SK-N-SH (cell line): ENCODE measurements at regions not wholly inside any gene's neighbourhood (a gene's known extent, or its start where the extent isn't known, plus 50 kb on each side); places are given as distances from the start of the nearest gene placed in this dataset.

Source experiments
- CTCF ChIA-PET: fragments of 300-600, 350-600 bp; formaldehyde crosslinking; extraction: SDS; loops from one replicate; lab custom pipeline; 2021; lab: Yijun Ruan, JAX
- POLR2A ChIA-PET: fragments of 350-600 bp; sonication (Branson Sonifier 250); formaldehyde crosslinking; extraction: SDS; loops from one replicate; lab custom pipeline; 2020; ENCODE audit warnings: antibody characterized with exemption, inconsistent platforms; lab: Yijun Ruan, JAX
- DNase-seq: peaks from one replicate; pipeline ENCODE4 v3.0.0; 2012
- H2AFZ ChIP-seq: fragments of 200-600 bp; sonication (generic); 2 replicates; pipeline ENCODE4 v1.8.1; 2016; ENCODE audit warnings: antibody characterized with exemption, mild to moderate bottlenecking, low read depth
- H3F3A ChIP-seq: fragments of 200-600 bp; sonication (generic); replicated peaks from 2 replicates; pipeline ENCODE3; 2016; ENCODE audit warnings: antibody characterized with exemption, mild to moderate bottlenecking; ENCODE audit not compliant: insufficient read depth
- H3K27ac ChIP-seq, 2 experiments: fragments of 200-500 bp in 1 of 2; fragments of 200-600 bp in 1 of 2; sonication (Bioruptor generic) in 1 of 2; sonication (generic), shearing (Covaris generic) in 1 of 2; 2 replicates each; pipeline versions ENCODE4 v1.5.1 to v1.6.1; 2014 to 2016; ENCODE audit warnings: low read depth in 2 of 2, inconsistent platforms in 1 of 2, low read length in 1 of 2, mild to moderate bottlenecking in 1 of 2, mixed read lengths in 1 of 2
- H3K27me3 ChIP-seq: fragments of 200-600 bp; sonication (generic), shearing (Covaris generic); 2 replicates; pipeline ENCODE4 v1.6.1; 2016; ENCODE audit warnings: mixed run types; ENCODE audit not compliant: insufficient read depth
- H3K36me3 ChIP-seq, 2 experiments: fragments of 200-500 bp in 1 of 2; fragments of 200-600 bp in 1 of 2; sonication (Bioruptor generic) in 1 of 2; sonication (generic) in 1 of 2; replicated peaks in 1 of 2; 2 replicates each; pipeline versions ENCODE3 to v1.5.1; 2014 to 2016; ENCODE audit warnings: low read length in 1 of 2, mild to moderate bottlenecking in 1 of 2; ENCODE audit not compliant: insufficient read depth in 2 of 2, control insufficient read depth in 1 of 2
- H3K4me1 ChIP-seq, 2 experiments: fragments of 200-500 bp in 1 of 2; fragments of 200-600 bp in 1 of 2; sonication (Bioruptor generic) in 1 of 2; sonication (generic), shearing (Covaris generic) in 1 of 2; 2 replicates each; pipeline versions ENCODE4 v1.5.1 to v1.6.1; 2014 to 2016; ENCODE audit warnings: low read depth in 1 of 2, low read length in 1 of 2, mixed run types in 1 of 2; ENCODE audit not compliant: insufficient read depth in 2 of 2, control insufficient read depth in 1 of 2
- H3K4me2 ChIP-seq: fragments of 200-600 bp; sonication (generic), shearing (Covaris generic); 2 replicates; pipeline ENCODE4 v1.6.1; 2017; ENCODE audit warnings: mixed run types
- H3K4me3 ChIP-seq, 2 experiments: fragments of 200-500 bp in 1 of 2; fragments of 200-600 bp in 1 of 2; sonication (Bioruptor generic) in 1 of 2; sonication (generic), shearing (Covaris generic) in 1 of 2; 2 replicates each; pipeline versions ENCODE4 v1.5.1 to v1.8.1; 2014 to 2016; ENCODE audit warnings: low read depth in 2 of 2, inconsistent platforms in 1 of 2, low read length in 1 of 2, mild to moderate bottlenecking in 1 of 2, mixed read lengths in 1 of 2, moderate library complexity in 1 of 2
- H3K79me2 ChIP-seq: fragments of 200-600 bp; sonication (generic); 2 replicates; pipeline ENCODE4 v1.8.1; 2017; ENCODE audit warnings: mild to moderate bottlenecking; ENCODE audit not compliant: insufficient read depth
- H3K9ac ChIP-seq: fragments of 200-600 bp; sonication (generic); 2 replicates; pipeline ENCODE4 v1.6.1; 2017; ENCODE audit warnings: mixed run types
- H3K9me2 ChIP-seq: fragments of 200-600 bp; sonication (generic); 2 replicates; pipeline ENCODE4 v1.6.1; 2017; ENCODE audit warnings: mixed run types
- H3K9me3 ChIP-seq: fragments of 200-600 bp; sonication (generic); 2 replicates; pipeline ENCODE4 v1.6.1; 2017; ENCODE audit warnings: mixed run types, mild to moderate bottlenecking, moderate library complexity
- H4K20me1 ChIP-seq: fragments of 200-600 bp; sonication (generic); 2 replicates; pipeline ENCODE4 v1.6.1; 2017; ENCODE audit warnings: mild to moderate bottlenecking, mixed run types; ENCODE audit not compliant: insufficient read depth
- CHD2 ChIP-seq: fragments of 150-350 bp; IDR thresholded peaks from 2 replicates; pipeline ENCODE4 v1.6.1; 2018; ENCODE audit warnings: low read length; ENCODE audit not compliant: partially characterized antibody
- EZH2phosphoT487 ChIP-seq: fragments of 200-600 bp; sonication (generic); IDR thresholded peaks from 2 replicates; pipeline ENCODE4 v1.6.1; 2017; ENCODE audit warnings: low read depth, mixed run types, mild to moderate bottlenecking, antibody characterized with exemption, moderate library complexity, borderline replicate concordance
- FOSL2 ChIP-seq: IDR thresholded peaks from 2 replicates; pipeline ENCODE4 v1.4.0; 2012; ENCODE audit warnings: low read depth, mild to moderate bottlenecking, moderate library complexity, borderline replicate concordance
- FOXJ3 ChIP-seq: sonication (generic); formaldehyde crosslinking; IDR thresholded peaks from 2 replicates; pipeline ENCODE4 v1.5.1; 2020; ENCODE audit warnings: mild to moderate bottlenecking, missing genetic modification reagents
- JUND ChIP-seq: IDR thresholded peaks from 2 replicates; pipeline ENCODE4 v1.4.0; 2012
- MXI1 ChIP-seq: IDR thresholded peaks from 2 replicates; pipeline ENCODE4 v1.6.1; 2012; ENCODE audit warnings: mild to moderate bottlenecking, low read depth, low read length, improper control_type of control experiment
- NFIC ChIP-seq: IDR thresholded peaks from 2 replicates; pipeline ENCODE4 v1.4.0; 2012; ENCODE audit warnings: borderline replicate concordance
- RXRA ChIP-seq: IDR thresholded peaks from 2 replicates; pipeline ENCODE4 v1.4.0; 2012; ENCODE audit warnings: low read depth, mild to moderate bottlenecking, borderline replicate concordance
- SIN3A ChIP-seq: IDR thresholded peaks from 2 replicates; pipeline ENCODE4 v1.6.1; 2012; ENCODE audit warnings: low read depth, mild to moderate bottlenecking, low read length, moderate library complexity, borderline replicate concordance
- TAF1 ChIP-seq: IDR thresholded peaks from 2 replicates; pipeline ENCODE4 v1.6.1; 2012; ENCODE audit warnings: low read depth, mild to moderate bottlenecking, low read length, moderate library complexity, borderline replicate concordance
- TCF12 ChIP-seq: IDR thresholded peaks from 2 replicates; pipeline ENCODE4 v1.4.0; 2012
- YY1 ChIP-seq: IDR thresholded peaks from 2 replicates; pipeline ENCODE4 v1.4.0; 2012; ENCODE audit warnings: low read depth, mild to moderate bottlenecking
- WGBS: methylation state at CpG from one replicate; pipeline ENCODE4 v1.1.6; 2017; ENCODE audit warnings: low lambda C conversion rate; 5-methylcytosine and 5-hydroxymethylcytosine counted together
- TF ChIP-seq, protein P1 (sequence below): IDR thresholded peaks from 2 replicates; pipeline ENCODE4 v1.4.0; 2012; ENCODE audit warnings: low read depth, borderline replicate concordance
- TF ChIP-seq, protein P2 (sequence below): IDR thresholded peaks from 2 replicates; pipeline ENCODE4 v1.6.1; 2012; ENCODE audit warnings: mild to moderate bottlenecking, low read depth, low read length, moderate library complexity
- TF ChIP-seq, protein P3 (sequence below): fragments of 150-350 bp; IDR thresholded peaks from 2 replicates; pipeline ENCODE4 v1.6.1; 2016; ENCODE audit warnings: mild to moderate bottlenecking, low read depth, low read length

DNA sequence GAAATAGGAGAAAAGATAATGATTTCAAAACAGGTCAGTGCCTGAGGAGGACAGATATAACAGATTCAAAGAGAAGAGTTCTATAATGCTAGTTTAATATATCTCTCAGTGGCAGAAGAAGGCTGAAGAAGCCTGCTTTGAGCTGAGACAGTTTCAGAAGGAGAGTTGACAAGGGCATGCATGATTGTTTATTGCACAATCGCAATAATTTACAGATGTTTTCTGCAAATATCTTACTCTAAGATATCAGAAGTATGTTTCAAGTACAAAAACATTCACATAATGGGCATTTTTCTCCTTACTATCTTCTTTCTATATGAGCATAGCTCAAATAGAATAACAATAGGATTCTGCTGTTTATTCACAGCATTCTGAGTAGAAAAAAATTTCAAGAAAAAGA, 557.7 kb upstream of the NRSN1 start:
- Histone ChIP-seq H3F3A (no peaks in the 10 kb centered on the region), H3K79me2 (no peaks in the 10 kb centered on the region; the same call in 1 of the 2 replicates), H3K27me3 (no peaks in the 10 kb centered on the region), H3K9me2 (no peaks in the 10 kb centered on the region), H3K9me3 (no peaks in the 10 kb centered on the region), H3K4me1 (no peaks in the 10 kb centered on the region), H3K36me3 (no peaks in the 10 kb centered on the region), H3K4me2 (no peak overlapping the region), H2AFZ (no peak overlapping the region), H3K9ac (no peak overlapping the region), H3K27ac (no peak overlapping the region), H3K4me3 (no peak overlapping the region), H4K20me1 (no peaks in the 10 kb centered on the region)
- 8% methylated on average over 1 of the region's 1 CpG for WGBS
- ChIA-PET POLR2A (no interaction called here), CTCF (no interaction called here)
- no peak for TF ChIP-seq MXI1
- TF ChIP-seq SIN3A: no peak
- no peak for TF ChIP-seq YY1
- TF ChIP-seq FOSL2: no peak
- no peak for TF ChIP-seq TAF1
- no peak for TF ChIP-seq FOXJ3
- TF ChIP-seq, protein P1, sequence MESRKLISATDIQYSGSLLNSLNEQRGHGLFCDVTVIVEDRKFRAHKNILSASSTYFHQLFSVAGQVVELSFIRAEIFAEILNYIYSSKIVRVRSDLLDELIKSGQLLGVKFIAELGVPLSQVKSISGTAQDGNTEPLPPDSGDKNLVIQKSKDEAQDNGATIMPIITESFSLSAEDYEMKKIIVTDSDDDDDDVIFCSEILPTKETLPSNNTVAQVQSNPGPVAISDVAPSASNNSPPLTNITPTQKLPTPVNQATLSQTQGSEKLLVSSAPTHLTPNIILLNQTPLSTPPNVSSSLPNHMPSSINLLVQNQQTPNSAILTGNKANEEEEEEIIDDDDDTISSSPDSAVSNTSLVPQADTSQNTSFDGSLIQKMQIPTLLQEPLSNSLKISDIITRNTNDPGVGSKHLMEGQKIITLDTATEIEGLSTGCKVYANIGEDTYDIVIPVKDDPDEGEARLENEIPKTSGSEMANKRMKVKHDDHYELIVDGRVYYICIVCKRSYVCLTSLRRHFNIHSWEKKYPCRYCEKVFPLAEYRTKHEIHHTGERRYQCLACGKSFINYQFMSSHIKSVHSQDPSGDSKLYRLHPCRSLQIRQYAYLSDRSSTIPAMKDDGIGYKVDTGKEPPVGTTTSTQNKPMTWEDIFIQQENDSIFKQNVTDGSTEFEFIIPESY: no peak
- TF ChIP-seq, protein P2, sequence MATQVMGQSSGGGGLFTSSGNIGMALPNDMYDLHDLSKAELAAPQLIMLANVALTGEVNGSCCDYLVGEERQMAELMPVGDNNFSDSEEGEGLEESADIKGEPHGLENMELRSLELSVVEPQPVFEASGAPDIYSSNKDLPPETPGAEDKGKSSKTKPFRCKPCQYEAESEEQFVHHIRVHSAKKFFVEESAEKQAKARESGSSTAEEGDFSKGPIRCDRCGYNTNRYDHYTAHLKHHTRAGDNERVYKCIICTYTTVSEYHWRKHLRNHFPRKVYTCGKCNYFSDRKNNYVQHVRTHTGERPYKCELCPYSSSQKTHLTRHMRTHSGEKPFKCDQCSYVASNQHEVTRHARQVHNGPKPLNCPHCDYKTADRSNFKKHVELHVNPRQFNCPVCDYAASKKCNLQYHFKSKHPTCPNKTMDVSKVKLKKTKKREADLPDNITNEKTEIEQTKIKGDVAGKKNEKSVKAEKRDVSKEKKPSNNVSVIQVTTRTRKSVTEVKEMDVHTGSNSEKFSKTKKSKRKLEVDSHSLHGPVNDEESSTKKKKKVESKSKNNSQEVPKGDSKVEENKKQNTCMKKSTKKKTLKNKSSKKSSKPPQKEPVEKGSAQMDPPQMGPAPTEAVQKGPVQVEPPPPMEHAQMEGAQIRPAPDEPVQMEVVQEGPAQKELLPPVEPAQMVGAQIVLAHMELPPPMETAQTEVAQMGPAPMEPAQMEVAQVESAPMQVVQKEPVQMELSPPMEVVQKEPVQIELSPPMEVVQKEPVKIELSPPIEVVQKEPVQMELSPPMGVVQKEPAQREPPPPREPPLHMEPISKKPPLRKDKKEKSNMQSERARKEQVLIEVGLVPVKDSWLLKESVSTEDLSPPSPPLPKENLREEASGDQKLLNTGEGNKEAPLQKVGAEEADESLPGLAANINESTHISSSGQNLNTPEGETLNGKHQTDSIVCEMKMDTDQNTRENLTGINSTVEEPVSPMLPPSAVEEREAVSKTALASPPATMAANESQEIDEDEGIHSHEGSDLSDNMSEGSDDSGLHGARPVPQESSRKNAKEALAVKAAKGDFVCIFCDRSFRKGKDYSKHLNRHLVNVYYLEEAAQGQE: no peak
- no peak for TF ChIP-seq CHD2
- TF ChIP-seq, protein P3, sequence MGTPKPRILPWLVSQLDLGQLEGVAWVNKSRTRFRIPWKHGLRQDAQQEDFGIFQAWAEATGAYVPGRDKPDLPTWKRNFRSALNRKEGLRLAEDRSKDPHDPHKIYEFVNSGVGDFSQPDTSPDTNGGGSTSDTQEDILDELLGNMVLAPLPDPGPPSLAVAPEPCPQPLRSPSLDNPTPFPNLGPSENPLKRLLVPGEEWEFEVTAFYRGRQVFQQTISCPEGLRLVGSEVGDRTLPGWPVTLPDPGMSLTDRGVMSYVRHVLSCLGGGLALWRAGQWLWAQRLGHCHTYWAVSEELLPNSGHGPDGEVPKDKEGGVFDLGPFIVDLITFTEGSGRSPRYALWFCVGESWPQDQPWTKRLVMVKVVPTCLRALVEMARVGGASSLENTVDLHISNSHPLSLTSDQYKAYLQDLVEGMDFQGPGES: no peak
- no peak for TF ChIP-seq EZH2phosphoT487
- TF ChIP-seq RXRA: no peak
- TF ChIP-seq TCF12: no peak
- no peak for TF ChIP-seq NFIC
- no peak for TF ChIP-seq JUND
- no peak for DNase-seq
